Skeletal muscle tissue (tissue), 3 donors: ENCODE measurements at regions not wholly inside any gene's neighbourhood (a gene's known extent, or its start where the extent isn't known, plus 50 kb on each side); places are given as distances from the start of the nearest gene placed in this dataset.

Source experiments
- H3K27ac ChIP-seq: one replicate; pipeline ENCODE4 v1.7.0; 2013; ENCODE audit warnings: mild to moderate bottlenecking, low read depth, low read length, inconsistent platforms
- H3K27me3 ChIP-seq, 3 donors: one replicate each; pipeline ENCODE4 v1.7.0; 2013; ENCODE audit warnings: low read length in 3 of 3; ENCODE audit not compliant: control insufficient read depth in 3 of 3, insufficient read depth in 3 of 3
- H3K36me3 ChIP-seq, 3 donors: one replicate each; pipeline ENCODE4 v1.7.0; 2013; ENCODE audit warnings: low read length in 3 of 3; ENCODE audit not compliant: control insufficient read depth in 3 of 3, insufficient read depth in 3 of 3
- H3K4me1 ChIP-seq, 3 donors: one replicate each; pipeline ENCODE4 v1.7.0; 2013; ENCODE audit warnings: low read length in 3 of 3, mild to moderate bottlenecking in 3 of 3; ENCODE audit not compliant: control insufficient read depth in 3 of 3, insufficient read depth in 3 of 3
- H3K4me3 ChIP-seq, 3 donors: one replicate each; pipeline ENCODE4 v1.7.0; 2013; ENCODE audit warnings: low read length in 3 of 3
- H3K9ac ChIP-seq, 3 donors: one replicate each; pipeline ENCODE4 v1.7.0; 2013; ENCODE audit warnings: low read length in 3 of 3, mild to moderate bottlenecking in 3 of 3, moderate library complexity in 2 of 3, low read depth in 1 of 3
- H3K9me3 ChIP-seq, 3 donors: one replicate each; pipeline ENCODE4 v1.7.0; 2013; ENCODE audit warnings: low read length in 3 of 3; ENCODE audit not compliant: control insufficient read depth in 3 of 3
- donor health status: Osteomylitis.

DNA sequence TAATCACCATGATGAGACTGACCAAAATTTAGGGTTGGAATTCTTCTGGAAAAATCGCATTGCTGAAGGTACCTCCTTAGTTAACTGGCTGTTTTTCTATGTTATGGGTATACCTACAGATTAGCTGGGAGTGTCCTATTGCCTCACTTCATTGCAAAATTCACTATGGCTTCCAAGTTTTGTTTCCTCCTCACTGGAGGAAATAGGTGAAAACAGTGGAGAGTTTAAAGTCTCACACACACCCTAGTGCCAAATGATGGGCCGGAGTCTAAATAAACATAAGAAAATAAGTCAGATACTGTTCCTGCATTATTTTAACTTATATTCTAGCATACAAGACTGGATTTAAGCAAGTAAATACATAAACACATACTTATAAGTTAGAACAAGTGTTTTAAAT lies 98.2 kb downstream of the AHR start:
- Histone ChIP-seq H3K4me1 (no peaks in the 10 kb centered on the region), H3K27ac (no peak overlapping the region), H3K27me3 (no peaks in the 10 kb centered on the region), H3K9me3 (no peaks in the 10 kb centered on the region), H3K36me3 (no peaks in the 10 kb centered on the region), H3K4me3 (no peak overlapping the region), H3K9ac (no peak overlapping the region)

DNA sequence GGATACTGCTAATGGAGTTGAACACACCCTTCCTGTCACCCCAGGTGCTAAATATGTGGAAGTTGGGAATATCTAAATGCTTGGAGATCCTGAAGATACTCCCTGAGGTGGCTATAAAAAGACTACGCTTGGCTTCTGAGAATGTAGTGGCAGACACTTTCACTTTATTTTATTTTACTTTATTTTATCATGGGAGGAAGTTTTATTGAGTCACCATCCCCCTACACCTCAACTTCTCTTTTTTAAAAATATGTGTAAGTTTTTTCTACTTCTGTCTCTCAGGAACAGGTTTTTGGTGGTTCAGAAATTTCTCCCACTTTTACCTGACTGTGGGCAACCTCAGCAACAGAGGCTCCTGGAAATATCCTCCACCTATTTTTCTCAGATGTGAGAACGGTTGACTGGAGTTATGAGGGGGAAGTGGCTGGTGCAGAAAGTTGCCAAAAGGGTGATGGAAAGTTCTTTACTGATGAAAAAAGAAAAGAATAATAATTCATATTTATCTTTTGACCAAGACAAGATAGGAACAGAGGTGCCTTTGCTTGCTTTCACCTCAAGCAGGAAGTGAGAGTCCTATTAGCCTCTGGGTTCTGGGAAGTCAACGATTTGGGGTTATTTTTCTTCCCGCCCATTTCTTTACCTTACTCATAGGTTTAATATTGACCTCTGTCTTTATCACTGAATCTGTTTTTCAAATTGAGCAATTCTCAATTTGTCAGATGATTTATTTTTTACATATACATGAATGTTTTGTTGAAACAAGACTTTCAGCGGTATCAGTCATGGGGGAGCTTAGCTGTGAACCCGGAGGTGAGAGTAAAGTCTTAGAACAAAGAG lies 103.6 kb downstream of the AHR start:
- no peaks in the 10 kb centered on the region for H3K36me3 ChIP-seq
- H3K27ac ChIP-seq: no peak overlapping the region
- H3K4me3 ChIP-seq: no peak overlapping the region
- H3K9ac ChIP-seq: no peak overlapping the region
- no peaks in the 10 kb centered on the region for H3K4me1 ChIP-seq
- H3K27me3 ChIP-seq: no peaks in the 10 kb centered on the region
- H3K9me3 ChIP-seq: no peaks in the 10 kb centered on the region

DNA sequence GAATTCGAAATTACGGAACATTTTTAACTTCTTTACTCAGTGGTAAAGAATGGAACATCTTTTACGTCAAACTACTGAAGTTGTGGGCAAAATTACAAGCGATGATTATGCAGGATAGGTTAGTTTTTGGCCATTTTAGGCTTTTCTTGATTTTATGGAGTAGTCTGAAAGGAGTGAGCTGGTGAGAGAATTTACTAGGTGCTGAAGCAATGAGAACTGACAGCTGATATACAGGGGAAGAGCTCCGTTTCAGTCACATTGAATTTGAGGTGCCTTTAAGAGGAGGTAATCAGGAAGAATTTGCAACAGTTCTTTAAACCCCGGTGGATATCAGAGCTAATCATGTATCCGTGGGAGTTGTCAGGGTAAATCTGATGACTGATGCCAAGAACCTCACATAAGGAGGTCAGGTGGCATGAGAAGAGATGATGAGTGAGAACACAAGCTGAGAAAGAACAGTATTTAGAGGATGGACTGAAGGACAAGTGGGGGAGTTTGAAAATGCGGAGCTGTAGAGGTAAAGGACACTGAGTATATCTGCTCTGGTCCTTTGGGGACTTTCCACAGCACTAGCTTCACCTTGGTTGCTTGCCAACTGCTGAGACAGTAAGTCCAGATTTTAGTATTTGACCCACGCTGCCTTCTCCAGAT lies 104.3 kb downstream of the AHR start:
- no peak overlapping the region for H3K9ac ChIP-seq
- H3K4me1 ChIP-seq: no peaks in the 10 kb centered on the region
- H3K9me3 ChIP-seq: no peaks in the 10 kb centered on the region
- H3K36me3 ChIP-seq: no peaks in the 10 kb centered on the region
- H3K27me3 ChIP-seq: no peaks in the 10 kb centered on the region
- H3K4me3 ChIP-seq: no peak overlapping the region
- H3K27ac ChIP-seq: no peak overlapping the region

DNA sequence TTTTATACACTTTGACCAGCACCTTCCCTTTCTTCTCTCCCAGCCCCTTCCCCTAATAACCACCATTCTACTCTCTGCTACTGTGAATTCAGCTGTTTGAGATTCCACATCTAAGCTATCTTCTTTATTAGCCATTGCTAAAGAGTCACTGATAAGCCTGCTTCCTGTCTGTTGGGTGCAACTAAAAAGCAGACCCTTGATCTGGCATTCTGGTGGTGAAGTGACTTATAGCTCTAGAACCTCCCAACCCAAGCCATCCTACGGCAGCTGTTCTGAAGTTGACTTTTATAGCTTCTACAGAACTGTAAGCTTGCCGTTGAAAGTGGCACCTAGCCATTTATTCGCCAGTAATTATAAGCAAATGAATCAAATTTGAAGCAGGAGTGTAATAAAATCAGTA lies 105.6 kb downstream of the AHR start:
- Histone ChIP-seq H3K27ac (no peak overlapping the region), H3K4me1 (no peaks in the 10 kb centered on the region), H3K36me3 (no peaks in the 10 kb centered on the region), H3K4me3 (no peak overlapping the region), H3K9ac (no peak overlapping the region), H3K27me3 (no peaks in the 10 kb centered on the region), H3K9me3 (no peaks in the 10 kb centered on the region)

DNA sequence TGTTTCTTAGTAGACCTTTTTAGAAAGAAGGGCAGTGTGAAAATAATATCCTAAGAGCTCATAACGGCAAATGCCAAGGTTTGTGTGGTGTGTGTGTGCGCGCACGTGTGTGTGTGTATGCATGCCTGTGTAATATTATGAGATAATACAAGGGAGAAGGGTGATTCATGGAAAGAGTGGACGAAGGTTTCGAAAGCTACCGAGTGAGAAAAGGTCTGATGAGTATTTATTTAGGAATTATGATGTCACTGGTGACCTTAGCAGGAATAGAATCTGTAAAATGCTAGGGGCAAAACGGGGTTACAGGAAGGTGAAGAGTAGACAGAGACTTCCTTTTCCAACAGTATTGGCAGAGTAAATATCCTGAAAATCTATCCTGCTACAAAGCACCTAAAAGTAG lies 107.3 kb downstream of the AHR start:
- Histone ChIP-seq H3K36me3 (no peaks in the 10 kb centered on the region), H3K4me1 (no peaks in the 10 kb centered on the region), H3K9me3 (no peaks in the 10 kb centered on the region), H3K27ac (no peak overlapping the region), H3K4me3 (no peak overlapping the region), H3K9ac (no peak overlapping the region), H3K27me3 (no peaks in the 10 kb centered on the region)

DNA sequence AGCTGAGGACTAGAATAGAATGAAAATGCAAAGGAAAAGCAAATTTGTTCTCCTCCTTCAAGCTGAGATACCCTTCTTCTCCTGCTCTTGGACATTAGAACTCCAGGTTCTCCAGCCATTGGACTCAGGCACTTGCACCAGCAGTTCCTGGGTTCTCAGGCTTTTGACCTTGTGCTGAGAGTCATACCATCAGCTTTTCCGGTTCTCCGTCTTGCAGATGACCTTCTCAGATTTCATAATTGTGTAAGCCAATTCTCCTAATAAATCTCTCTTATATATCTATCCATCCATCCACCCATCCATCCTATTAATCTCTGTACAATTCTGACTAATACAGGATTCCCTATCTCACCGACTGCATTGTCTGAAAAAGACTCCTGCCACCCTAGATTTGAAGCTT lies 108.3 kb downstream of the AHR start:
- H3K27me3 ChIP-seq: no peaks in the 10 kb centered on the region
- H3K4me3 ChIP-seq: no peak overlapping the region
- no peaks in the 10 kb centered on the region for H3K4me1 ChIP-seq
- no peaks in the 10 kb centered on the region for H3K36me3 ChIP-seq
- H3K9ac ChIP-seq: no peak overlapping the region
- no peak overlapping the region for H3K27ac ChIP-seq
- no peaks in the 10 kb centered on the region for H3K9me3 ChIP-seq

DNA sequence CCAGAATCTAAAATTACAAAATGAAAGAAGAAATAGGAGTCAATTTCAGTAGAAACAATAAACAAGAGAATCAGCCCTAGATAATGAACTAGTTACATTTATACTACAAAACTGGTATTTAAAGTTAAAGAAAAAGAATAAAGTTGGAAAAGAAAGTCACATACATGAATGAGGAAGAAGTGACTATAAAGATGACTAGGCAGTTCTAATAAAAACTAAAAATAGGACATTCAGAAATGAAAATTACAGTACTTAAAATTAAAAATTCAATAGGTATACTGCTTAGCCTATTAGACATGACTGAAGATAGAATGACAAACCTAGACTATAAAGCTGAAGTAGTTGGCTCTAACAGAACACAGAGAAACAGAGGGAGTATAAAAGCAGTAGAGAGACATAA lies 108.8 kb downstream of the AHR start:
- no peak overlapping the region for H3K9ac ChIP-seq
- H3K36me3 ChIP-seq: no peaks in the 10 kb centered on the region
- H3K27me3 ChIP-seq: no peaks in the 10 kb centered on the region
- no peaks in the 10 kb centered on the region for H3K4me1 ChIP-seq
- H3K27ac ChIP-seq: no peak overlapping the region
- no peak overlapping the region for H3K4me3 ChIP-seq
- no peaks in the 10 kb centered on the region for H3K9me3 ChIP-seq

DNA sequence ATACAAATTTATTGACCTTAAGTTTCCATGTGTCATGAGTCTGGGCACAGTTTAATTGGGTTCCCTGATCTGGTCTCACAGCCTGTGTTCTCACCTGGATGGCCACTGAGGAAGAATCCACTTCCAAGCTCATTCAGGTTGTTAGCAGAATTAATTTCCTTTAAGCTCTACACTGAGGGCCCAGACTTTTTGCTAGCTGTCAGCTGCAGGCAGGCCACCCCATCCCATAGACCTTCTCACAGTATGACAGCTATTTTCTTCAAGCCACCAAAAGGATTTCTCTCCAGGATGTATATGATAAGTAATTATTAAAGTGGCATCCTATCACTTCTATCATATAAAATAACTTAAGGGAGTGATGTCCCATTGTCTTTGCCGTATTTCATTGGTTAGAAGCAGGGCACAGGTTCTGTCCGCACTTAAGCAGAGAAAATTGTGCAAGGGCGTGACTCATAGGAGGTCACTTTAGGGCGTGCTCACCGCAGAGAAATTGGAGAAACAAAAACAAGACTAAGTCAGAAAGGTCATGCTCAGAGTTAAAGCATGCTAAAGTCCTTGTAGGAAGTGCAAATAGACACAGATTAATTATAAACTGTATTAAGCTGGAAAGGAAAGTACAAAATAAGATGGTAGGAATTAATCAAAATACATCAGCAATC lies 109.9 kb downstream of the AHR start:
- Histone ChIP-seq H3K4me3 (no peak overlapping the region), H3K27ac (no peak overlapping the region), H3K4me1 (no peaks in the 10 kb centered on the region), H3K27me3 (no peaks in the 10 kb centered on the region), H3K9ac (no peak overlapping the region), H3K36me3 (no peaks in the 10 kb centered on the region), H3K9me3 (no peaks in the 10 kb centered on the region)

DNA sequence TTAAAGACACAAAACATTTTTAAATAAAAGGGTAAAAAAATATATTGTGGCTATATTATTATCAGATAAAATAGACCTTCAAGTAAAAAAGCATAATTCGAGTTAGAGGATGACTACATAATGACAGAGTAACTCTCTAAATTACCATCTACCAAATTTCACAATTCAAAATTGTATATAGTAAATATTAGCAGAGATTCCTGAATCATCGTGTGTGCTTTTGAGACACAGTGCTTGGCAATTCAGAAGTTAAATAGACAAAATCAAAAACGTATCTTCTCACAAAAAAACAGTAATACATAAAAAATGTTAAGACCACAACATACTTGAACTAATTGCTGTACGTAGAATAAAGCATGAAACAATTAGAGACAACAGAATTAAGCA lies 110.4 kb downstream of the AHR start:
- Histone ChIP-seq H3K27ac (no peak overlapping the region), H3K9ac (no peak overlapping the region)

DNA sequence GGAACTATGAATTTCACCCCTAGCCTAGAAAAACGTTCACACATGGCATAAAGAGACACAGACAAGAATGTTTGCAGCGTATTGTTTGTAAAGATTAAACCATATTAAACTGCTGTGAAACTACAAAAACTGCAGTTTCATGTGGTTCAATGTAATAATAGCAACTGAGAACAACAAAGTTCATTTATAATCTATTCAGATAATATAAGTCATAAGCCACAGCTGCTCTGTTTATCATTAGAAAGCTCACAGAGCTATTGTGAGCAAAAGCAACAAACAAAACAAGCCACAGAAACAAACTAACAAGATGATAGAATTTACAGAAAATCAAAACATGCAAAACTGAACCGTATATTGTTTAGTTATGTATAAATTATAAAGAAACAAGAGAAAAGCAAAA lies 113.5 kb downstream of the AHR start:
- Histone ChIP-seq H3K4me1 (no peaks in the 10 kb centered on the region), H3K27me3 (no peaks in the 10 kb centered on the region), H3K4me3 (no peak overlapping the region), H3K9me3 (no peaks in the 10 kb centered on the region), H3K9ac (no peak overlapping the region), H3K36me3 (no peaks in the 10 kb centered on the region), H3K27ac (no peak overlapping the region)

More for the DNA sequence above, 110.4 kb downstream of the AHR start:
- Histone ChIP-seq H3K27me3 (no peaks in the 10 kb centered on the region), H3K4me1 (no peaks in the 10 kb centered on the region), H3K4me3 (no peak overlapping the region), H3K9me3 (no peaks in the 10 kb centered on the region), H3K36me3 (no peaks in the 10 kb centered on the region)
